H1 (cell line): ENCODE measurements at regions not wholly inside any gene's neighbourhood (a gene's known extent, or its start where the extent isn't known, plus 50 kb on each side); places are given as distances from the start of the nearest gene placed in this dataset.

Source experiments
- CTCF ChIA-PET: fragments of 300-600 bp; sonication (Branson Sonifier 250); formaldehyde crosslinking; loops from one replicate; lab custom pipeline; 2021; ENCODE audit not compliant: partially characterized antibody; lab: Charles Lee
- POLR2A ChIA-PET: fragments of 300-600 bp; sonication (Branson Sonifier 250); formaldehyde crosslinking; loops from one replicate; lab custom pipeline; 2021; ENCODE audit warnings: inconsistent platforms; ENCODE audit not compliant: partially characterized antibody; lab: Charles Lee
- DNase-seq, 2 experiments: peaks; one replicate each; pipeline versions ENCODE4 v3.0.0 to v3.0.0-alpha.2; 2010 to 2022; ENCODE audit warnings: low spot score in 2 of 2, low read depth in 1 of 2, mixed read lengths in 1 of 2
- FAIRE-seq: peaks from 2 replicates; lab custom pipeline; 2011; peaks lifted over from hg19 to GRCh38; lab: Jason Lieb, UNC
- H2AFZ ChIP-seq: 2 replicates; pipeline ENCODE4 v1.8.1; 2012; ENCODE audit warnings: low read length, inconsistent platforms
- H2AK5ac ChIP-seq: 2 replicates; pipeline ENCODE4 v1.6.1; 2013; ENCODE audit warnings: low read depth, low read length
- H2BK120ac ChIP-seq: replicated peaks from 2 replicates; pipeline ENCODE3; 2013; ENCODE audit warnings: low read depth, low read length, inconsistent platforms
- H2BK12ac ChIP-seq: 2 replicates; pipeline ENCODE4 v1.6.1; 2013; ENCODE audit warnings: low read depth, low read length
- H2BK15ac ChIP-seq: 2 replicates; pipeline ENCODE4 v1.6.1; 2013; ENCODE audit warnings: low read length
- H2BK20ac ChIP-seq: 2 replicates; pipeline ENCODE4 v1.6.1; 2013; ENCODE audit warnings: low read length
- H2BK5ac ChIP-seq: 2 replicates; pipeline ENCODE4 v1.6.1; 2013; ENCODE audit warnings: low read depth, low read length
- H3K14ac ChIP-seq: 2 replicates; pipeline ENCODE4 v1.6.1; 2013; ENCODE audit warnings: inconsistent platforms; ENCODE audit not compliant: insufficient read length
- H3K18ac ChIP-seq: 2 replicates; pipeline ENCODE4 v1.6.1; 2013; ENCODE audit warnings: low read length; ENCODE audit errors: extremely low read depth
- H3K23ac ChIP-seq: 2 replicates; pipeline ENCODE4 v1.6.1; 2013; ENCODE audit warnings: inconsistent platforms; ENCODE audit not compliant: insufficient read length
- H3K23me2 ChIP-seq: 2 replicates; pipeline ENCODE4 v1.6.1; 2013; ENCODE audit warnings: low read depth, low read length
- H3K27ac ChIP-seq: 2 replicates; pipeline ENCODE4 v1.6.1; 2011; ENCODE audit warnings: low read depth, low read length, inconsistent platforms
- H3K27me3 ChIP-seq, 4 experiments: replicated peaks in 1 of 4; 1 replicate in 1 of 4; 2 replicates in 3 of 4; pipeline versions ENCODE4 v1.6.1 to v1.8.1; 2011 to 2013; ENCODE audit warnings: low read length in 3 of 4, mild to moderate bottlenecking in 3 of 4, inconsistent platforms in 2 of 4, mixed read lengths in 2 of 4, moderate library complexity in 1 of 4; ENCODE audit not compliant: control insufficient read depth in 3 of 4, insufficient read depth in 3 of 4; ENCODE audit errors: extremely low read depth in 1 of 4
- H3K36me3 ChIP-seq, 4 experiments: 2 replicates each; pipeline versions ENCODE4 v1.6.1 to v1.8.1; 2011 to 2013; ENCODE audit warnings: mild to moderate bottlenecking in 4 of 4, low read length in 3 of 4, moderate library complexity in 2 of 4, control low read depth in 1 of 4, inconsistent platforms in 1 of 4; ENCODE audit not compliant: insufficient read depth in 4 of 4, control insufficient read depth in 2 of 4
- H3K4ac ChIP-seq: replicated peaks from 2 replicates; pipeline ENCODE3; 2013; ENCODE audit warnings: low read length, low read depth, mixed read lengths, inconsistent platforms; ENCODE audit not compliant: insufficient read length
- H3K4me1 ChIP-seq, 4 experiments: replicated peaks in 1 of 4; 1 replicate in 1 of 4; 2 replicates in 3 of 4; pipeline versions ENCODE4 v1.6.1 to v1.8.1; 2011 to 2013; ENCODE audit warnings: low read length in 3 of 4, inconsistent platforms in 2 of 4, mixed read lengths in 1 of 4; ENCODE audit not compliant: insufficient read depth in 4 of 4, control insufficient read depth in 3 of 4
- H3K4me2 ChIP-seq, 2 experiments: 2 replicates each; pipeline versions ENCODE4 v1.6.1 to v1.8.1; 2011 to 2013; ENCODE audit warnings: low read depth in 2 of 2, low read length in 2 of 2, control low read depth in 1 of 2, inconsistent platforms in 1 of 2, mild to moderate bottlenecking in 1 of 2; ENCODE audit not compliant: insufficient read depth in 1 of 2
- H3K4me3 ChIP-seq, 4 experiments: fragments of 200-600, 300-600 bp in 1 of 4; sonication (generic), shearing (Covaris generic), sonication (Bioruptor Twin) in 1 of 4; 2 replicates each; pipeline versions ENCODE4 v1.5.1 to v1.8.1; 2011 to 2016; ENCODE audit warnings: low read length in 4 of 4, low read depth in 3 of 4, control low read depth in 2 of 4, inconsistent platforms in 2 of 4, mild to moderate bottlenecking in 2 of 4, mixed read lengths in 1 of 4, moderate library complexity in 1 of 4; ENCODE audit not compliant: insufficient read depth in 2 of 4; ENCODE audit errors: extremely low read depth in 1 of 4
- H3K56ac ChIP-seq: replicated peaks from 2 replicates; pipeline ENCODE3; 2013; ENCODE audit warnings: low read depth, mild to moderate bottlenecking, mixed read lengths, low read length, inconsistent platforms; ENCODE audit not compliant: insufficient read length
- H3K79me1 ChIP-seq: 2 replicates; pipeline ENCODE4 v1.6.1; 2013; ENCODE audit warnings: low read depth, low read length, control low read depth
- H3K79me2 ChIP-seq, 2 experiments: 2 replicates each; pipeline versions ENCODE4 v1.6.1 to v1.8.1; 2012 to 2013; ENCODE audit warnings: low read length in 2 of 2, mild to moderate bottlenecking in 2 of 2, inconsistent platforms in 1 of 2; ENCODE audit not compliant: insufficient read depth in 2 of 2, control insufficient read depth in 1 of 2
- H3K9ac ChIP-seq, 4 experiments: replicated peaks in 1 of 4; 1 replicate in 1 of 4; 2 replicates in 3 of 4; pipeline versions ENCODE4 v1.6.1 to v1.8.1; 2011 to 2013; ENCODE audit warnings: low read depth in 3 of 4, low read length in 3 of 4, control low read depth in 2 of 4, mild to moderate bottlenecking in 2 of 4, moderate library complexity in 2 of 4, inconsistent platforms in 1 of 4; ENCODE audit errors: extremely low read depth in 1 of 4
- H3K9me3 ChIP-seq, 2 experiments: 2 replicates each; pipeline versions ENCODE4 v1.6.1 to v1.8.1; 2012 to 2013; ENCODE audit warnings: mild to moderate bottlenecking in 2 of 2, moderate library complexity in 2 of 2, control low read depth in 1 of 2, inconsistent platforms in 1 of 2, low read depth in 1 of 2, low read length in 1 of 2, mixed read lengths in 1 of 2; ENCODE audit not compliant: insufficient read depth in 2 of 2
- H4K20me1 ChIP-seq, 2 experiments: replicated peaks in 1 of 2; 2 replicates each; pipeline versions ENCODE3 to v1.8.1; 2011 to 2013; ENCODE audit warnings: inconsistent platforms in 2 of 2, low read length in 2 of 2, mild to moderate bottlenecking in 1 of 2; ENCODE audit not compliant: insufficient read depth in 2 of 2, control insufficient read depth in 1 of 2
- H4K5ac ChIP-seq: 2 replicates; pipeline ENCODE4 v1.6.1; 2013; ENCODE audit warnings: low read length, low read depth, mixed read lengths, inconsistent platforms; ENCODE audit not compliant: insufficient read length
- H4K8ac ChIP-seq: 2 replicates; pipeline ENCODE4 v1.8.0; 2013; ENCODE audit warnings: mild to moderate bottlenecking, moderate library complexity, low read length, inconsistent platforms; ENCODE audit not compliant: insufficient read depth; ENCODE audit errors: extremely low read depth
- H4K91ac ChIP-seq: replicated peaks from 2 replicates; pipeline ENCODE3; 2013; ENCODE audit warnings: low read length, mixed read lengths, inconsistent platforms; ENCODE audit not compliant: insufficient read length
- ATF3 ChIP-seq: IDR thresholded peaks from 2 replicates; pipeline ENCODE4 v1.6.1; 2011; ENCODE audit warnings: low read depth, mild to moderate bottlenecking, low read length; ENCODE audit not compliant: insufficient read depth
- BACH1 ChIP-seq: IDR thresholded peaks from 2 replicates; pipeline ENCODE4 v1.6.1; 2012; ENCODE audit warnings: low read length, improper control_type of control experiment
- BRCA1 ChIP-seq: IDR thresholded peaks from 2 replicates; pipeline ENCODE4 v1.6.1; 2012; ENCODE audit warnings: low read depth, low read length, improper control_type of control experiment
- CBX5 ChIP-seq: fragments of 300-800, 300-1000 bp; sonication (generic); IDR thresholded peaks from 2 replicates; pipeline ENCODE4 v1.7.1; 2016; ENCODE audit warnings: antibody characterized with exemption, low read length, low read depth
- EP300 ChIP-seq, 2 experiments: IDR thresholded peaks; 1 replicate in 1 of 2; 2 replicates in 1 of 2; pipeline ENCODE4 v1.6.1; 2011 to 2012; ENCODE audit warnings: low read depth in 2 of 2, low read length in 2 of 2, mild to moderate bottlenecking in 2 of 2, borderline replicate concordance in 1 of 2, inconsistent platforms in 1 of 2, moderate library complexity in 1 of 2
- EZH2 ChIP-seq: fragments of 200-600 bp; sonication (generic); IDR thresholded peaks from 2 replicates; pipeline ENCODE4 v1.7.1; 2012; ENCODE audit warnings: low read depth, mild to moderate bottlenecking, moderate library complexity, low read length, inconsistent platforms; ENCODE audit not compliant: severe bottlenecking
- GABPA ChIP-seq: IDR thresholded peaks from 2 replicates; pipeline ENCODE4 v1.6.1; 2011; ENCODE audit warnings: mild to moderate bottlenecking, low read length, moderate library complexity, borderline replicate concordance; ENCODE audit not compliant: insufficient read depth
- KDM5A ChIP-seq: fragments of 200-600 bp; IDR thresholded peaks from 2 replicates; pipeline ENCODE4 v1.7.1; 2012; ENCODE audit warnings: mild to moderate bottlenecking, low read length, inconsistent platforms, mixed read lengths
- POLR2AphosphoS5 ChIP-seq: IDR thresholded peaks from 2 replicates; pipeline ENCODE4 v1.6.1; 2011; ENCODE audit warnings: low read depth, low read length
- USF2 ChIP-seq: IDR thresholded peaks from 2 replicates; pipeline ENCODE4 v1.6.1; 2011; ENCODE audit warnings: low read length, improper control_type of control experiment
- YY1 ChIP-seq: IDR thresholded peaks from 2 replicates; pipeline ENCODE4 v1.6.1; 2011; ENCODE audit warnings: low read depth, mild to moderate bottlenecking, low read length
- WGBS, 2 experiments: shearing (Covaris generic) in 1 of 2; methylation state at CpG; one replicate each; pipeline versions ENCODE4 v1.1.6 to v1.1.7; 2013 to 2015; ENCODE audit warnings: low lambda C conversion rate in 2 of 2, mixed read lengths in 2 of 2, inconsistent platforms in 1 of 2, low coverage in 1 of 2, missing lambda C conversion rate in 1 of 2; ENCODE audit not compliant: insufficient replicate concordance in 2 of 2, insufficient coverage in 1 of 2, insufficient read length in 1 of 2; ENCODE audit errors: extremely low coverage in 1 of 2, missing lambda C conversion rate in 1 of 2; 5-methylcytosine and 5-hydroxymethylcytosine counted together

GRCh38 chr7:89927762-89928161 is 226.5 kb upstream of the STEAP1 start:
- no peak overlapping the region for H4K5ac ChIP-seq
- H4K8ac ChIP-seq = no peak overlapping the region
- no peak overlapping the region for H3K23ac ChIP-seq
- ChIA-PET POLR2A (no interaction called here), CTCF (interaction anchor here (1.0 kb wide), 1 partner anchor 26 kb away, joined by 3 read pairs; no protein-coding TSS in a partner anchor)
- H3K36me3 ChIP-seq = no peaks in the 10 kb centered on the region
- no peak overlapping the region for H2BK12ac ChIP-seq
- no peaks in the 10 kb centered on the region for H3K23me2 ChIP-seq
- no peak overlapping the region for H2BK15ac ChIP-seq
- H3K4ac ChIP-seq = no peak overlapping the region
- no peak overlapping the region for H2AFZ ChIP-seq
- H3K56ac ChIP-seq = no peak overlapping the region
- no peak overlapping the region for H3K27ac ChIP-seq
- no peak overlapping the region for H3K4me2 ChIP-seq
- no peak overlapping the region for H3K4me3 ChIP-seq
- H3K4me1 ChIP-seq = no peaks in the 10 kb centered on the region
- DNase-seq = no peak
- 92% methylated on average over 1 of the region's 1 CpG; no CpG with 5 or more reads in 1 of the 2 experiments for WGBS, 2 experiments
- H2BK5ac ChIP-seq = no peak overlapping the region
- no peaks in the 10 kb centered on the region for H3K79me2 ChIP-seq
- H3K27me3 ChIP-seq = no peaks in the 10 kb centered on the region
- H3K79me1 ChIP-seq = no peaks in the 10 kb centered on the region
- H2BK120ac ChIP-seq = no peak overlapping the region
- no peaks in the 10 kb centered on the region for H3K9me3 ChIP-seq
- H3K18ac ChIP-seq = no peak overlapping the region
- no peak for FAIRE-seq
- H2AK5ac ChIP-seq = no peak overlapping the region
- no peak overlapping the region for H2BK20ac ChIP-seq
- H3K14ac ChIP-seq = no peak overlapping the region
- H4K20me1 ChIP-seq = no peaks in the 10 kb centered on the region
- no peak overlapping the region for H4K91ac ChIP-seq
- H3K9ac ChIP-seq = no peak overlapping the region
- TF ChIP-seq GABPA = no peak
- TF ChIP-seq KDM5A = no peak
- no peak for TF ChIP-seq USF2
- no peak for TF ChIP-seq POLR2AphosphoS5
- no peak for TF ChIP-seq EZH2
- no peak for TF ChIP-seq YY1
- TF ChIP-seq EP300 (IDR thresholded peaks at IDR 0.05; ENCODE audit: borderline replicate concordance in 1 of 2, low read depth in 2 of 2, low read length in 2 of 2) = no peak
- TF ChIP-seq ATF3 = no peak
- TF ChIP-seq BRCA1 = no peak
- no peak for TF ChIP-seq BACH1
- no peak for TF ChIP-seq CBX5
